Sigmoid colon (tissue), 4 donors: ENCODE measurements at regions not wholly inside any gene's neighbourhood (a gene's known extent, or its start where the extent isn't known, plus 50 kb on each side); places are given as distances from the start of the nearest gene placed in this dataset.

Experiments used
- POLR2A ChIP-seq, 2 donors: fragments of 450-650 bp; IDR thresholded peaks; one replicate each; pipeline ENCODE4 v1.6.1; 2016; ENCODE audit warnings: antibody characterized with exemption in 2 of 2, mild to moderate bottlenecking in 2 of 2, moderate library complexity in 2 of 2
- POLR2AphosphoS5 ChIP-seq, 4 donors: sonication (generic); formaldehyde crosslinking; IDR thresholded peaks; one replicate each; pipeline ENCODE4 v1.6.1; 2017; ENCODE audit warnings: antibody characterized with exemption in 4 of 4
- TF ChIP-seq, protein P1 (sequence below), 4 experiments: fragments of 450-650 bp in 3 of 4; fragments of 200-600 bp in 1 of 4; IDR thresholded peaks; one replicate each; pipeline ENCODE4 v1.5.1; 2016 to 2019; ENCODE audit warnings: antibody characterized with exemption in 4 of 4, mild to moderate bottlenecking in 3 of 4, moderate library complexity in 2 of 4

DNA sequence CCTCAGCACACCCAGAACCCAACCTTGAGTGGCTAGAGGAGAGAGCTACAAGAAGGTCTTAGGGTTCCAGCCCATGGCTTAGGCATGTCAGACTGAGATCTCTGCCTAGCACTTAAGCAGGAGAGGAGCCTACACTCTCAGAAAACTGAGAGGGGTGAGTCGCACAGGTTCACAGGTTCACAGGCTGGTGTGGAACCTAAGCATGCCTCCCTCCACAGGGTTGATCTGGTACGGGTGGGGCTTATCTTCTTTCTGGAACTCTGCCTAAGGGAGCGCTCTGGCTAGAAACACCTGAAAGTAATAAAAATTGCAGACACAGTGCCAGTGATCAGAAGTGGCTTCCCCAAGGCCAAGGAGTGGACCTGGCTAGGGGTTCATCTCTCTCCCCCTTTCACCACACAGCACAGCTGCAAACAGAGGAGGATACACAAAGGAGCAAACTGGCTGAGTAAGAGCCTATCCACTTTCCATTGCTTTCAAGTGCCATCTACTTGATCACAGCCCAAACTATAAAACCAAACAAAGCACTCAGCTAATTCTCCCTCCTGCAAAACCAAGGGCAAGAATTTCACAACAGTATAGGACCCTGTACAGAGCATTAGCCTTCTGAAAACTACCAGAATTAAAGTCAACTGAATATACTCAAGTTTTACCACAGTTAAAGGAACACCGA is 481.9 kb upstream of the SETBP1 start:
- TF ChIP-seq, protein P1, sequence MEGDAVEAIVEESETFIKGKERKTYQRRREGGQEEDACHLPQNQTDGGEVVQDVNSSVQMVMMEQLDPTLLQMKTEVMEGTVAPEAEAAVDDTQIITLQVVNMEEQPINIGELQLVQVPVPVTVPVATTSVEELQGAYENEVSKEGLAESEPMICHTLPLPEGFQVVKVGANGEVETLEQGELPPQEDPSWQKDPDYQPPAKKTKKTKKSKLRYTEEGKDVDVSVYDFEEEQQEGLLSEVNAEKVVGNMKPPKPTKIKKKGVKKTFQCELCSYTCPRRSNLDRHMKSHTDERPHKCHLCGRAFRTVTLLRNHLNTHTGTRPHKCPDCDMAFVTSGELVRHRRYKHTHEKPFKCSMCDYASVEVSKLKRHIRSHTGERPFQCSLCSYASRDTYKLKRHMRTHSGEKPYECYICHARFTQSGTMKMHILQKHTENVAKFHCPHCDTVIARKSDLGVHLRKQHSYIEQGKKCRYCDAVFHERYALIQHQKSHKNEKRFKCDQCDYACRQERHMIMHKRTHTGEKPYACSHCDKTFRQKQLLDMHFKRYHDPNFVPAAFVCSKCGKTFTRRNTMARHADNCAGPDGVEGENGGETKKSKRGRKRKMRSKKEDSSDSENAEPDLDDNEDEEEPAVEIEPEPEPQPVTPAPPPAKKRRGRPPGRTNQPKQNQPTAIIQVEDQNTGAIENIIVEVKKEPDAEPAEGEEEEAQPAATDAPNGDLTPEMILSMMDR (IDR thresholded peaks at IDR 0.05), result no peak
- no peak for TF ChIP-seq POLR2A (IDR thresholded peaks at IDR 0.05)
- no peak for TF ChIP-seq POLR2AphosphoS5 (IDR thresholded peaks at IDR 0.05)
